Effector memory CD4-positive, alpha-beta T cell (primary cell): ENCODE measurements at regions not wholly inside any gene's neighbourhood (a gene's known extent, or its start where the extent isn't known, plus 50 kb on each side); places are given as distances from the start of the nearest gene placed in this dataset.
"Not testable (repeated sequence)": the region's sequence is repeated elsewhere in the genome, so short reads cannot be mapped to it uniquely, and the experiment has no call there.

Source experiments
- DNase-seq, 3 donors: peaks; one replicate each; pipeline ENCODE4 v3.0.0-alpha.2; 2020
- H3K27ac ChIP-seq: 2 replicates; pipeline ENCODE4 v1.7.0; 2013; ENCODE audit warnings: mild to moderate bottlenecking, low read length, moderate library complexity; ENCODE audit not compliant: insufficient read depth, poor library complexity, severe bottlenecking
- H3K27me3 ChIP-seq: replicated peaks from 2 replicates; pipeline ENCODE4 v1.7.0; 2013; ENCODE audit warnings: mild to moderate bottlenecking, low read length; ENCODE audit not compliant: insufficient read depth, control insufficient read depth, poor library complexity, severe bottlenecking
- H3K36me3 ChIP-seq: 2 replicates; pipeline ENCODE4 v1.7.0; 2013; ENCODE audit warnings: mild to moderate bottlenecking, low read length, moderate library complexity; ENCODE audit not compliant: control insufficient read depth, insufficient read depth
- H3K4me1 ChIP-seq: 2 replicates; pipeline ENCODE4 v1.7.0; 2013; ENCODE audit warnings: low read length, mild to moderate bottlenecking; ENCODE audit not compliant: control insufficient read depth, insufficient read depth, poor library complexity, severe bottlenecking
- H3K4me3 ChIP-seq: 2 replicates; pipeline ENCODE4 v1.7.0; 2013; ENCODE audit warnings: low read length, low read depth, mild to moderate bottlenecking; ENCODE audit not compliant: insufficient read depth, poor library complexity, severe bottlenecking
- H3K9me3 ChIP-seq: 2 replicates; pipeline ENCODE4 v1.7.0; 2013; ENCODE audit warnings: mild to moderate bottlenecking, low read length, moderate library complexity; ENCODE audit not compliant: control insufficient read depth

DNA sequence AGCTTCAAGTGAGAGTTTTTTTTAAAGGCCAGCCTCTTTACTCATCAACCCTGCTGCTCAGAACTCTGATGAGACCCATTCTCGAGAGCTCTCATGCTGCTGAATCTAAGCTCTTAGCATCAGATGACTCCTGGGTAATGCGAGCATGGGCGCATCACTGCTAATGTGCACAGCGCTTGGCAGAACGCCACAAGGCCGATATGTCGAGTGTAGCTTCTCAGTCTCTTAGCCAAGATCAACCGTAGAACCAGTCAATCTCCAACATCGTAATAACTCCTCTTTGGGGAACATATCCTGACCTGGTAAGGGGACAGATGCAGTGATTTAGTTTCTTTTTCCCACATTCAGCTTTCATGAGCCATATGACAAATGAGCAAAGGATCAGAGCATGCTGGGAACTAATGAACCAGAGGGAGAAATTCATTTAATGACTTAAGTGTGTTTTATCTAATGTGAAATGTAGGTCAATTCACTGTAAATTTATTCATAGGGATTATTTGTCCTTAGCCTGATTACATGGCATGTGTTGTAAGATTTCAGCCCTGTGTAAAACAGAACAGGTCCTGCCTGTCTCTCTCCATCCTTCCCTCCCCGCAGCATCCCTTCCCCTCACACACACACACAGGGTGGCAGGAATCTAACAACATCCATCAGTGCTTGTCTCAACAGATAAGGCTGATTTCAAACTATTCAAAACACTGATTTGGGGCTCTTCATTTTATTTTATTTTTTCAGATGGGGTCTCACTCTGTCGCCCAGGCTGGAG lies 195.4 kb upstream of the C2CD4B start:
- no peaks in the 10 kb centered on the region for H3K4me1 ChIP-seq
- no peak overlapping the region for H3K27ac ChIP-seq
- H3K9me3 ChIP-seq, result no peaks in the 10 kb centered on the region
- no peaks in the 10 kb centered on the region for H3K36me3 ChIP-seq
- H3K4me3 ChIP-seq, result no peak overlapping the region
- H3K27me3 ChIP-seq, result no peaks in the 10 kb centered on the region
- DNase-seq, result no peak

DNA sequence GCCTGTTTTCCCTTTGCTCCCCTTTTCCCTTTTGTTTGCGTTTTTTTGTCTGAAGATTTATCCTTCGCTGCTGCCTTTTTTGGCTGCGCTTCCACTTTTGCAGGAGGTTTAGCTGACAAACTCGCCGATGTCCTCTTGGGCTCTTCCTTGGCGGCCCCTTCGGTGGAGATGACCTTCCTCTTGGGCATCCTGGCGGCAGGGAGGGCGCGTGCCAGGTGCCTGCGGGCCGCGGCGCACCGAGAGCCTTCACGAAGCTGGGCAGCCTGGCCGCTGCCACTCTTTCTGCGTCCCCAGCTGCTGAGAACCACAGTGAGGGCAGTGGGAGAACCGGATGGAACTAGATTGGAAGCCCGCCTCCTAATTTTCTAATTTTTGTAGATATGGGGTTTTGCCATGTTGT lies 197.1 kb upstream of the C2CD4B start:
- H3K27ac ChIP-seq, result no peak overlapping the region
- H3K27me3 ChIP-seq, result no peaks in the 10 kb centered on the region
- no peaks in the 10 kb centered on the region for H3K36me3 ChIP-seq
- no peak overlapping the region for H3K4me3 ChIP-seq
- no peaks in the 10 kb centered on the region for H3K4me1 ChIP-seq
- H3K9me3 ChIP-seq, result no peaks in the 10 kb centered on the region
- DNase-seq, result no peak

DNA sequence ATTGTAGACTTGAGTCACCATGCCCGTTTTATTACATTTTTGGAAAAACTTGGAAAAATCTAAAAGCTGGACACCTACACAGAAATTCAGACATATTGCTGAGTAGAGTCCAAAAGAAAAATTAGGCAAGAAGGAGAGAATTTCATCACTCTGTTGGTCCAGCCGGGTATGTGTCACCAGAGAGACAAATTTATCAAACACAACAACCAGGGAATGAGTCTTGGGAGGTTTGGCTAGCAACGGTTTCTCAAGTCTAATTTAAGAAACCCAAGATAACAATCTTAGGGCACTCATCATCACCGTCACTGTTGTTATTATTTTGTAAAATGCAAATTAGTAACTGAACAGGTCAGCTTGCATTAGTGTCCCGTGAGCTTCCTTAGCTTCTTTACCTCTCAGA lies 197.5 kb upstream of the C2CD4B start:
- Histone ChIP-seq H3K36me3 (no peaks in the 10 kb centered on the region), H3K4me1 (no peaks in the 10 kb centered on the region), H3K4me3 (no peak overlapping the region), H3K27me3 (no peaks in the 10 kb centered on the region), H3K27ac (no peak overlapping the region), H3K9me3 (no peaks in the 10 kb centered on the region)
- DNase-seq, result no peak

DNA sequence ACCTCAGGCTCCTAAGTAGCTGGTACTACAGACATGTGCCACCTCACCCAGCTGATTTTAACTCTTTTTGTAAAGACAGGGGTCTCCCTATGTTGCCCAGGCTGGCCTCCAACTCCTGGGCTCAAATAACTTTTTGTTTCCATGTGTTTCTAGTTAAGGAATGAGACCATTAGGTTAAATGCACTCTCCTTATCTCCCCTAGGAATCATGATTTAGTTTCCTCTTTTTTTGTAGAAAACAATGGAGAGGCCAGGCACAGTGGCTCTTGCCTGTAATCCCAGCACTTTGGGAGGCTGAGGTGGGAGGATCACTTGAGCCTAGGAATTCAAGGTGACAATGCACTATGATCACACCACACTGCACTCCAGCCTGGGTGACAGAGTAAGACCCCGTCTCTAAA lies 198.8 kb upstream of the C2CD4B start:
- Histone ChIP-seq H3K27ac (no peak overlapping the region), H3K4me3 (no peak overlapping the region), H3K9me3 (no peaks in the 10 kb centered on the region), H3K27me3 (no peaks in the 10 kb centered on the region), H3K36me3 (no peaks in the 10 kb centered on the region), H3K4me1 (no peaks in the 10 kb centered on the region)
- DNase-seq, result no peak

DNA sequence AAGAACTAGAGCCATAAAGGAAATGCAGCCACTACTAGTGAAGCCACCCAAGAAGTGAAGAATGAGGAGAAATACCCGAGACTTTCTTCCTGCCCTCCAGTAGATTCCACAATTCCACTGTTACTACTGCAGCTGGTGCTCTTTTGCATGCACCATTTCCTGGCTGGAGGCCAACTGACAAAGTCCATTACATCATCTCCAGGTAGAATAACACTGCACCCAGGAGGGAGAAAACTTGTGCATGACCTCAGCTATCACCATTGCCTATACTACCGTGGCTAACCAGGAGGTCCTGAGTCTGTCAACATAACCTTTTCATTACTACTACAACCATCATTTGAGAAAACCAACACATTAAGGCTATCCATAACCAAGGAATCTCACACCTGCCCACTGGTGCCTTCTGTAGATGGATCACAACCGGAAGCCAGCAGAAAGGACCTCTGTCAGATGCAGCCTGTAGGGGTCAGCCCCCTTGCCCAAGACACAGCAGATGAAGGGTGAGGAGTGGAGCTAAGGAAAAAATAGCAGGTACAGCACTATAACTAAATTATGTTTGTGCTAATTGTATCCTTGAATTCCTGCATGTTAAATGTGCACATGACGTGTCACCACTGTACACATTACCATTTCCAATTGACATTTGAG lies 200.8 kb upstream of the C2CD4B start:
- no peak overlapping the region for H3K27ac ChIP-seq
- H3K27me3 ChIP-seq, result peaks cover 5% of the 10 kb centered on the region
- DNase-seq, result no peak
- no peaks in the 10 kb centered on the region for H3K4me1 ChIP-seq
- no peaks in the 10 kb centered on the region for H3K9me3 ChIP-seq
- no peak overlapping the region for H3K4me3 ChIP-seq
- H3K36me3 ChIP-seq, result no peaks in the 10 kb centered on the region

DNA sequence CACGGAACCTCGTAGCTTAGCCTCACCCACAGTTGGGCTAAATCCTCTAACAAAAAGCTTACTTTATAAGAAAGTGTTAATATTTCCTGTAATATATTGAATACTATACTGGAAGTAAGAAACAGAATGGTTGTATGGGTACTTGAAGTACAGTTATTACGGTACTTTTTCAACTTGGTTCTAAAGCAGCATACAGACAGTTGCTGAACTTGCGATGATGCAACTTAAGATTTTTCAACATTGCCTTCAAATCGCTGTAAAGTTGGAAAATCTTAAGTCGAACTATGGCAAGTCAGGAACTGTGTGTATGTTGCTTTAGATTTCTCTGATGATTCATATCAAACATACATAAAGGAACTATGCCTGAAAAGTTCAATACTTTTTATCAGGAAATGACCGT lies 204.4 kb upstream of the C2CD4B start:
- Histone ChIP-seq H3K27ac (no peak overlapping the region), H3K27me3 (peaks cover 5% of the 10 kb centered on the region), H3K4me3 (no peak overlapping the region), H3K36me3 (no peaks in the 10 kb centered on the region), H3K4me1 (no peaks in the 10 kb centered on the region), H3K9me3 (no peaks in the 10 kb centered on the region)
- DNase-seq, result no peak

DNA sequence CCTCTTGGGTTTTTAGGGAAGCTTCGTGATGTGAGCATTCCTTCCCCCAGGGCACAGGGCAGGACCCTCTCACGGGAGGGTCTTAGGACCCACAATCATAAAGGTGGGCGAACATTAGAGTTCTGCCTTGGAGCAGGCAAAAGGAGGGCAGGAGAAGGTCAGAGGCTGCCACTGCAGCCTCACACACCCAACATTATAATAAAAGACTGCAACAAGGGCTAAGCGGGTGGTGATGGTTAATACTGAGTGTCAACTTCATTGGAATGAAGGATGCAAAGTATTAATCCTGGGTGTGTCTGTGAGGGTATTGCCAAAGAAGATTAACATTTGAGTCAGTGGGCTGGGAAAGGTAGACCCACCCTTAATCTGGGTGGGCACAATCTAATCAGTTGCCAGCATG lies 206.6 kb upstream of the C2CD4B start:
- not testable (repeated sequence) for H3K4me1 ChIP-seq, DNase-seq, H3K36me3 ChIP-seq, H3K9me3 ChIP-seq, H3K27me3 ChIP-seq, H3K27ac ChIP-seq, H3K4me3 ChIP-seq

DNA sequence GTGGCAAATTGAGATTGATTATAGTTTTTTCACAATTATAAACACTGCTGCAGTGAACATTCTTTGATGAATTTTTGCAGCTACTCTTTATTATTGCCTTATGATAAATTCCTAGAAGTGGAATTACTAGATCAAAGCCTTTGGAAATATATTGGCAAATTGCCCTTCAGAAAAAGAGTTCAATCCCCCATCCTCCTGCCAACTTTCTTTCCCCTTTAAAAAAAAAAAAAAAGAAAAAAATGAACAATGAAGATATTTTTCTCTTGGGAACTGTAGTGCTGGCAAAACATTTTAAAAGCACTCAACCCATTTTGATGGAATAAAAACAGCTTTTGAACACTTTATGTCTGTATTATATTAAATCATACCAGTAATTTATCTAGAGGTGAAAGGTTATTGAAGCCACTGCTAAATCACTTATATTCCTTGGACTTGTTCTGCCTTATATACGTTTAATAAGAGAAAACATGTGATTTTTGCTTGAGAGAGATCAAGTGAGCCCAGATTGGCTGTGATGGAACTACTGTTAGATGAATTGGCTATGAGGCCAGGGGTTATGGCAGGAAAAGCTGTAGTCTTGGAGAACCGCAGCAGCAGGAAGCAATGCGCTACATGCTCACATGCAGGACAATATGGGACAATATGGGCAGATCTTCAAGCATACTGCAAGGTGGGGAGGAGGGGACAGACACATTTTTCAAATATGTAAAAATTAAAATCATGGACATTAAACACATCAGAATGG lies 212.8 kb upstream of the C2CD4B start:
- H3K4me3 ChIP-seq, result no peak overlapping the region
- H3K4me1 ChIP-seq, result no peaks in the 10 kb centered on the region
- no peak overlapping the region for H3K27ac ChIP-seq
- DNase-seq, result no peak
- no peaks in the 10 kb centered on the region for H3K27me3 ChIP-seq
- no peaks in the 10 kb centered on the region for H3K9me3 ChIP-seq
- H3K36me3 ChIP-seq, result no peaks in the 10 kb centered on the region

DNA sequence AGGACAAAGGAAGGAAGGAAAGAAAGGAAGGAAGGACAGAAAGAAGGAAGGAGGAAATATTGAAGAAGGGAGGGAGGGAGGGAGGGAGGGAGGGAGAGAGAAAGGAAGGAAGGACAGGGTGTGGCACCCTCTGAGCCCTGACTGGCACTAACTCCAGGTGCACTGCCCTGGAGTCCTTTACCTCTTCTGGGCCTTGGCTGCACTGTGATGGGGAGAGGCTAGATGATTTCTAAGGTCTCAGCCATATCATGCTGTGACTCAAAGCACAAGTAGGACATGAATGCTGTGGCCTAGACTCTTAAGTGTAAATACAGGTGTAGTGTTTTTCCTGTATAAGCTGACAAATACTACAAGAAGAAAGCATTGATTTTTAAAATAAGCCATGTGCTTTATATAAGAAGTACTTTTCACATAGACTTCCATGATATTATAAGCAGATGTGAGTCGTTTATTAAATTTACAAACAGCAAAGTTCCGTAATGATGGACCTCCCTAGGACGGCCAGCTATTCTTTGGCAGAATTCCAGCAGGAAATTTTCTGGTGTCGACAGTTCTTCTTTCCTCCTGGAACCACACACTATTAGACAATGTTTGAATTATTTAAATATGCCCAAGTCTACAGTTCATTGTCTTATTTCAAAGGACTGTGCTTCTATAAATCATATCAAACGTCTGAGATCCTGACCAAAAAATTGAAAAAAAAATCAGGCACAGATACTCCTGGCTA lies 213.8 kb upstream of the C2CD4B start:
- Histone ChIP-seq H3K27ac (no peak overlapping the region), H3K4me1 (no peaks in the 10 kb centered on the region), H3K4me3 (no peak overlapping the region), H3K27me3 (no peaks in the 10 kb centered on the region), H3K9me3 (no peaks in the 10 kb centered on the region), H3K36me3 (no peaks in the 10 kb centered on the region)
- DNase-seq, result no peak
